SK-N-SH treated with all-trans-retinoic acid at 6 μM for 48 hours (cell line): ENCODE measurements at regions not wholly inside any gene's neighbourhood (a gene's known extent, or its start where the extent isn't known, plus 50 kb on each side); places are given as distances from the start of the nearest gene placed in this dataset.

Source experiments
- CSRNP3 ChIP-seq: fragments of 250-450 bp; sonication (Bioruptor Pico); IDR thresholded peaks from 2 replicates; pipeline ENCODE4 v1.5.1; 2021; ENCODE audit warnings: mild to moderate bottlenecking, moderate library complexity
- ISL1 ChIP-seq: fragments of 250-450 bp; sonication (Bioruptor Pico); IDR thresholded peaks from 2 replicates; pipeline ENCODE4 v2.1.2; 2022; ENCODE audit warnings: mild to moderate bottlenecking, moderate library complexity
- OSR1 ChIP-seq: fragments of 250-450 bp; sonication (Bioruptor Pico); IDR thresholded peaks from 2 replicates; pipeline ENCODE4 v1.8.0; 2022; ENCODE audit warnings: moderate library complexity, mild to moderate bottlenecking, inconsistent platforms
- PPARA ChIP-seq: fragments of 250-450 bp; sonication (Bioruptor Pico); IDR thresholded peaks from 2 replicates; pipeline ENCODE4 v1.5.0; 2020; ENCODE audit warnings: mild to moderate bottlenecking, borderline replicate concordance

GRCh38 chr6:80586242-80586641 lies 479.8 kb downstream of the BCKDHB start:
- TF ChIP-seq OSR1 (CRISPR knock-in tag) (no peak), CSRNP3 (no peak), ISL1 (CRISPR knock-in tag) (no peak), PPARA (CRISPR knock-in tag) (no peak)
